Astrocyte of the cerebellum (primary cell): ENCODE measurements at regions not wholly inside any gene's neighbourhood (a gene's known extent, or its start where the extent isn't known, plus 50 kb on each side); places are given as distances from the start of the nearest gene placed in this dataset.

ENCODE experiments used
- DNase-seq: peaks from one replicate; pipeline ENCODE4 v3.0.0-alpha.2; 2011; ENCODE audit warnings: low read depth
- H3K4me3 ChIP-seq: 2 replicates; pipeline ENCODE4 v1.5.1; 2011; ENCODE audit warnings: mild to moderate bottlenecking, low read depth, low read length, moderate library complexity
- in situ Hi-C: cut with HindIII; loops from 2 replicates; pipeline ENCODE4 v1.10.0; 2017; ENCODE audit warnings: low sequenced_read_pairs
- TF ChIP-seq, protein P1 (sequence below): IDR thresholded peaks from 2 replicates; pipeline ENCODE4 v1.5.1; 2012; ENCODE audit warnings: low read length, low read depth, moderate library complexity, mild to moderate bottlenecking; ENCODE audit errors: missing control alignments

DNA sequence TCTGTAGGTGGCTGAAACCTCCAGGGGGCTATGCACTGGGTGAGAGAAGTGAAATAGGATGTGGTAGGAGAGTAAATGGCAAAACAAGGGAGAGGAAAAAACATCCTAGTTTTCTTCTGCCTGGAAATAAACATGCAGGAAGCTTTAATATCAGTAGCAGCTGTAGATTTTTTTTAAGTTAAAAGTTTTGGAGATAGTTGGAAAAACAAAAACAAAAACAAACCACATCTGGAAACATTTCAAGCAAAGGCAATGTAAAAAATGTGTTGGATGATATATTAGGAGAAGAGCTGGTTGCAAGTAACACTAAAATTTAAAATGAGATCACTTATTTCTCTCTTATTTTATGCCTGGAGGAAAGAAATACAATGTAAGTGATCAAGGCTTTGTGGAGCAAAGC lies 388.0 kb downstream of the SPRY1 start:
- DNase-seq: no peak
- in situ Hi-C loops: no loop called here
- TF ChIP-seq, protein P1, sequence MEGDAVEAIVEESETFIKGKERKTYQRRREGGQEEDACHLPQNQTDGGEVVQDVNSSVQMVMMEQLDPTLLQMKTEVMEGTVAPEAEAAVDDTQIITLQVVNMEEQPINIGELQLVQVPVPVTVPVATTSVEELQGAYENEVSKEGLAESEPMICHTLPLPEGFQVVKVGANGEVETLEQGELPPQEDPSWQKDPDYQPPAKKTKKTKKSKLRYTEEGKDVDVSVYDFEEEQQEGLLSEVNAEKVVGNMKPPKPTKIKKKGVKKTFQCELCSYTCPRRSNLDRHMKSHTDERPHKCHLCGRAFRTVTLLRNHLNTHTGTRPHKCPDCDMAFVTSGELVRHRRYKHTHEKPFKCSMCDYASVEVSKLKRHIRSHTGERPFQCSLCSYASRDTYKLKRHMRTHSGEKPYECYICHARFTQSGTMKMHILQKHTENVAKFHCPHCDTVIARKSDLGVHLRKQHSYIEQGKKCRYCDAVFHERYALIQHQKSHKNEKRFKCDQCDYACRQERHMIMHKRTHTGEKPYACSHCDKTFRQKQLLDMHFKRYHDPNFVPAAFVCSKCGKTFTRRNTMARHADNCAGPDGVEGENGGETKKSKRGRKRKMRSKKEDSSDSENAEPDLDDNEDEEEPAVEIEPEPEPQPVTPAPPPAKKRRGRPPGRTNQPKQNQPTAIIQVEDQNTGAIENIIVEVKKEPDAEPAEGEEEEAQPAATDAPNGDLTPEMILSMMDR: no peak
- no peak overlapping the region for H3K4me3 ChIP-seq

DNA sequence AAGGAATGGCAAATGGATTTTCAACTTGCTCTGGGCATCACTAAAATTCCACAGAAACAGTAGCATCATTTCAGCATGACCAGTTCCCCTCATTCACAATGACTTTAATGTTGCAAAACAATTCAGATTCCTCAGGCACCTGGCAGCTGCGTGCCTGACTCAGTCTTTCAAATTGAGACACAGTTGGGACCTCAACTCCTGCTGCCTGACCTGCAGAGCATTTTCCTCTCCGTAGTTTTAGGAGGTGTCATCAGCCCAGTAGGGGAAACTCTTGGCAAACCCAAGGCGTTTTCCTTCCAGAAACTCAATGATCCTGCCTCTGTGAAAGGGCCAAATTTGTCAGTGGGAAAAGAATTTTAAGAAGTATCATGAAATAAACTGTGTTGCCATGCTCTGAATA lies 388.9 kb downstream of the SPRY1 start:
- H3K4me3 ChIP-seq: no peak overlapping the region
- TF ChIP-seq, protein P1: no peak
- peak; percentile 83 for DNase-seq
- in situ Hi-C loops: no loop called here

DNA sequence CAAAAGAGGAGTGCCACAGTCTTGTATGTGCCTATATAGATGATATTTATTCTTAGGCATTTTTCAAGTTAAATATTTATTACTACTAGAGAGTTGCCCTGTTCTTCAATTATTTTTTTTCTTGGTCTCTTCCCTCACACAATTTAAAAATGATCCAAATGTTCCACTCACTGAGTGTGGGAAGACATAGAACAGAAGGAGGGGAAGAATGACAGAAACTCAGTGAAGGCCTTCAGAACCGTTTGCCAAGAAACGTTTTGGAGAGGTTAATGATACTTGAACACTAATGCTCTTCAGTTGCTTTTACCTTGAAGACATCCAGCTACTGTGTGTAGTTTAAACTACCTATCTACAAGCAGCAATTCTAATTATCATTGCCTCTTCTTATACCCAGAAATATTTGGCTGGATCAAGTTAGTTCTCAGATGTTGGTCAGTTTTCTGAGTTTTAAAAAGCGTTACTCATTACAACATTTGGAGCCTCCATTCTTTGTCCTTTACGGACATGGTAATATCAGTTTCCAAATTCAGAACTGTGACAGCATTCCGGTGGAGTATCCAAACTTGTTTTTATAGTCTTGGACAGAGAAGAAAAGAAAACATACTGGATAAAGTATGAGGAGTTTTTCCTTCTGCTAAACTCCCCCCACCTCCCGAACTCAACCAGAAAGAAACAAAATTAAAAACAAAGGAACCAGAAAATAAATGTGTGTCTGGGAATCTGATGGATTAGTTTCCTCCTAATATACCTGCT lies 389.7 kb downstream of the SPRY1 start:
- TF ChIP-seq, protein P1: no peak
- no peak for DNase-seq
- no peak overlapping the region for H3K4me3 ChIP-seq
- in situ Hi-C loops: no loop called here

DNA sequence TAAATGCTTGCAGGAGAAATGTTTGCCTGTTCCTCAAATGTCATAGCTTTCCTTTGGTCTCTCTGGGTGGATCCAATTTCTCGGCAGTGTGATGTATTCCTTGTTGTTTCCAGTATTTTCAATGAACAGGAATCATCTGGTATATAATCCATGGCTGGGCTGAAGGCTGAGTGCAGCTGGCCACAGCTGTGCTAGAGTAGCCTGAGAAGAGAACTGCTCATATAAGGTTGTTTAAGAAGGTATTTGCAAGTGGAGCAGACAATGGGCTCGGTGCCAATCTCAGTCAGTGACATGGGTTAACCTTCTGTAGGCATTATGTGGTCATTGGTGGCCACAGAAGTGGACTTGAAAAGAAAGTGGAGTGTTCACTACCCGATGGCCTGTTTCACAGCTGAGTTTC lies 390.3 kb downstream of the SPRY1 start:
- no peak overlapping the region for H3K4me3 ChIP-seq
- peak; percentile 22 for DNase-seq
- TF ChIP-seq, protein P1: no peak
- in situ Hi-C loops: no loop called here

DNA sequence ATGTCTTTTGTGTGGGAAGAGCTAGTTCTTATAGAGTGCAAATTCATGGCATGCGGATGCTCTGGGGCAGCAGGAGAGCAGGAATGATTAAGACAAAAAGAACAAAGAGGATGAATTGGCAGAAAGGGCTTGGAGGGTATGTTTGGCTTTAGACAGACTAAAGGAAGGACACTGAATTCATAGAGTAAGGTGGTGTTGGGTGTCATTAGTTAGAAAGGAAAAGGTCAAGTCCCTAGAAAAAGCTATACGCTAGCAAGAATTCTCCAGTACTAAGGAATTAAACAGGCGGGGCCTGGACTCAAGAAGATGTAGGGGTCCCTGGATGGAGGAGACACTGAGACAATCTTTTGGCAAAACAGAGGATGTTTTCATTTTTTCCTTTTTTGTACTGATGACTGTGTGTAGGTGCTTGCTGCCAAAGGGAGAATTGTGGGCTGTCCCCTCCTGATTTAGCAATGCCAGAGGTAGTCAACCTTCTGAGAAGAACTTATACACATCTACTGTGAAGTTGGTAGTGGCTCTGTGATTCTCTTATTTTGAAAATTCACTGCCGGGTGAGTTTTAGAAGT lies 391.0 kb downstream of the SPRY1 start:
- TF ChIP-seq, protein P1: no peak
- in situ Hi-C loops: no loop called here
- DNase-seq: no peak
- no peak overlapping the region for H3K4me3 ChIP-seq

DNA sequence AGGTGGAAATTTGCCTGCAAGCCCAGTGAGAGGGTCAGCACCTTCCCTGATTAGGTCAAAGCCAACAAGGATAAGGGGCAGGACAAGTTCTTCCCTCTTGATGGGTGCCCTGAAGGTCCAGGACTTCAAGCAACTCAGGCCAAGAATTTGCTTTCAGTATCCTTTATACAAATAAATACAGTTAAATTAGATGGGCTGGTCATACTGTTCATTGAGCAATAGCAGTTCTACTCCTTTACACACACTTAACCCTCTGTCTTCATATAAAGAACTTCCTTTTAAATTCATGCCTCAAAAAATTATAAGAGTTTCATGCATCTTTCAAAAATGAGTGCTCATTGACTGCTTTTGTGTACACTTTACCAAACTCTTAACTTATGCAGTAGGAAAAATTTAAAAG lies 392.0 kb downstream of the SPRY1 start:
- in situ Hi-C loops: no loop called here
- DNase-seq: no peak
- H3K4me3 ChIP-seq: no peak overlapping the region
- TF ChIP-seq, protein P1: no peak
